ENCODE measurements at regions not wholly inside any gene's neighbourhood (a gene's known extent, or its start where the extent isn't known, plus 50 kb on each side); places are given as distances from the start of the nearest gene placed in this dataset.

DNA sequence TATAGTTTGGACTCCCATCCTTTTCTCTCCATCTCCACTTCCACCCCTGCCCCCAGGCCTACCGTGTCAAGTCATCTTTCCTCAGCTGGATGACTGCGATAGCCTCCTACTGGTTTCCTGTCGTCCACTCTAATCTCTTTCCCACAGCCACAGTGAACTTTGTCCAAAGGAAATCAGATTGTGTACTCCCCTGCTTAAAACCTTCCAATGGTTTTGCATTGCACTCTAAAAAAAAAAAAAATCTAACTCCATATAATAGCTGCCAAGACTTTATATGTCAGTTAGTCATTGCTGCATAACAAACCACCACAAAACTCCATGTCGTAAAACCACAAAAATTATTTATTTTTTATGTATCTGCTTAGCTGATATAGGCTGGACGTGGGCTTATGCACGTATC is 160.2 kb upstream of the CCDC68 start:
- Histone ChIP-seq H3K27me3 (ENCODE audit: insufficient read depth, low read depth, low read length) (no peaks in the 10 kb centered on the region), H3K4me2 (ENCODE audit: low read length) (no peak overlapping the region), H4K20me1 (ENCODE audit: insufficient read depth) (no peaks in the 10 kb centered on the region), H3K9ac (ENCODE audit: low read length) (no peak overlapping the region), H3F3A (ENCODE audit: insufficient read depth, low read length, poor library complexity, severe bottlenecking) (no peaks in the 10 kb centered on the region), H3K9me3 (ENCODE audit: low read length) (no peaks in the 10 kb centered on the region), H3K79me2 (replicated peaks; ENCODE audit: insufficient read depth, low read length) (no peaks in the 10 kb centered on the region), H3K4me3 (ENCODE audit: low read length) (no peak overlapping the region), H2AFZ (ENCODE audit: low read depth, low read length) (no peak overlapping the region), H3K27ac (ENCODE audit: low read length) (no peak overlapping the region), H3K9me2 (ENCODE audit: insufficient read depth, low read length) (no peaks in the 10 kb centered on the region), H3K36me3 (ENCODE audit: insufficient read depth, low read length) (no peaks in the 10 kb centered on the region)
- TF ChIP-seq, protein P1, sequence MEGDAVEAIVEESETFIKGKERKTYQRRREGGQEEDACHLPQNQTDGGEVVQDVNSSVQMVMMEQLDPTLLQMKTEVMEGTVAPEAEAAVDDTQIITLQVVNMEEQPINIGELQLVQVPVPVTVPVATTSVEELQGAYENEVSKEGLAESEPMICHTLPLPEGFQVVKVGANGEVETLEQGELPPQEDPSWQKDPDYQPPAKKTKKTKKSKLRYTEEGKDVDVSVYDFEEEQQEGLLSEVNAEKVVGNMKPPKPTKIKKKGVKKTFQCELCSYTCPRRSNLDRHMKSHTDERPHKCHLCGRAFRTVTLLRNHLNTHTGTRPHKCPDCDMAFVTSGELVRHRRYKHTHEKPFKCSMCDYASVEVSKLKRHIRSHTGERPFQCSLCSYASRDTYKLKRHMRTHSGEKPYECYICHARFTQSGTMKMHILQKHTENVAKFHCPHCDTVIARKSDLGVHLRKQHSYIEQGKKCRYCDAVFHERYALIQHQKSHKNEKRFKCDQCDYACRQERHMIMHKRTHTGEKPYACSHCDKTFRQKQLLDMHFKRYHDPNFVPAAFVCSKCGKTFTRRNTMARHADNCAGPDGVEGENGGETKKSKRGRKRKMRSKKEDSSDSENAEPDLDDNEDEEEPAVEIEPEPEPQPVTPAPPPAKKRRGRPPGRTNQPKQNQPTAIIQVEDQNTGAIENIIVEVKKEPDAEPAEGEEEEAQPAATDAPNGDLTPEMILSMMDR (IDR thresholded peaks at IDR 0.05; ENCODE audit: poor library complexity, severe bottlenecking): no peak
- TF ChIP-seq RAD21 (conservative IDR thresholded peaks at IDR 0.05) (no peak), MXI1 (conservative IDR thresholded peaks at IDR 0.05; ENCODE audit: poor library complexity, severe bottlenecking) (no peak), EZH2 (IDR thresholded peaks at IDR 0.05; ENCODE audit: borderline replicate concordance, insufficient read depth, low read length, poor library complexity, severe bottlenecking) (no peak), TAF1 (IDR thresholded peaks at IDR 0.05; ENCODE audit: low read depth) (no peak), EP300 (conservative IDR thresholded peaks at IDR 0.05; ENCODE audit: poor library complexity, severe bottlenecking) (no peak), POLR2AphosphoS5 (IDR thresholded peaks at IDR 0.05) (no peak), SMC3 (conservative IDR thresholded peaks at IDR 0.05; ENCODE audit: poor library complexity) (no peak)
- TF ChIP-seq, protein P2, sequence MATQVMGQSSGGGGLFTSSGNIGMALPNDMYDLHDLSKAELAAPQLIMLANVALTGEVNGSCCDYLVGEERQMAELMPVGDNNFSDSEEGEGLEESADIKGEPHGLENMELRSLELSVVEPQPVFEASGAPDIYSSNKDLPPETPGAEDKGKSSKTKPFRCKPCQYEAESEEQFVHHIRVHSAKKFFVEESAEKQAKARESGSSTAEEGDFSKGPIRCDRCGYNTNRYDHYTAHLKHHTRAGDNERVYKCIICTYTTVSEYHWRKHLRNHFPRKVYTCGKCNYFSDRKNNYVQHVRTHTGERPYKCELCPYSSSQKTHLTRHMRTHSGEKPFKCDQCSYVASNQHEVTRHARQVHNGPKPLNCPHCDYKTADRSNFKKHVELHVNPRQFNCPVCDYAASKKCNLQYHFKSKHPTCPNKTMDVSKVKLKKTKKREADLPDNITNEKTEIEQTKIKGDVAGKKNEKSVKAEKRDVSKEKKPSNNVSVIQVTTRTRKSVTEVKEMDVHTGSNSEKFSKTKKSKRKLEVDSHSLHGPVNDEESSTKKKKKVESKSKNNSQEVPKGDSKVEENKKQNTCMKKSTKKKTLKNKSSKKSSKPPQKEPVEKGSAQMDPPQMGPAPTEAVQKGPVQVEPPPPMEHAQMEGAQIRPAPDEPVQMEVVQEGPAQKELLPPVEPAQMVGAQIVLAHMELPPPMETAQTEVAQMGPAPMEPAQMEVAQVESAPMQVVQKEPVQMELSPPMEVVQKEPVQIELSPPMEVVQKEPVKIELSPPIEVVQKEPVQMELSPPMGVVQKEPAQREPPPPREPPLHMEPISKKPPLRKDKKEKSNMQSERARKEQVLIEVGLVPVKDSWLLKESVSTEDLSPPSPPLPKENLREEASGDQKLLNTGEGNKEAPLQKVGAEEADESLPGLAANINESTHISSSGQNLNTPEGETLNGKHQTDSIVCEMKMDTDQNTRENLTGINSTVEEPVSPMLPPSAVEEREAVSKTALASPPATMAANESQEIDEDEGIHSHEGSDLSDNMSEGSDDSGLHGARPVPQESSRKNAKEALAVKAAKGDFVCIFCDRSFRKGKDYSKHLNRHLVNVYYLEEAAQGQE (IDR thresholded peaks at IDR 0.05; ENCODE audit: borderline replicate concordance): no peak

DNA sequence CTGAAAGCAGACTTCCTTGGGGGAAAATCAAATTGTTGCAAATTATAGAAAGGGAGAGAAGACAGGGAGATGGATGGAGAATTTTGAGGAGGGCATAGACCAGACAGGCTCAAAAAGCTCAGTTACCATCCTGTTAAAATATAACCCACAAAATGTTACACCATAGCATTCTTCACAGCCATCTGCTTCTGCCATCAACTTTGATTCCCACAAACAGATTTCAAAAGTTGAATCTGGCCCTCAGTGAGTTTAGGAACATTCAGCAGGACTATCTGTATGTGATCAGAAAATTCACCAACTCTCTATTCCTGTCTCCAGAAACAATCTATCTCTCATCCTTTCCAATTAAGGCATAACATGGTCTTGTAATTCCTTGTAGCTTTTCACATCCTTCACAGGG is 159.8 kb upstream of the CCDC68 start:
- H3K9me3 ChIP-seq (ENCODE audit: low read length): no peaks in the 10 kb centered on the region
- no peaks in the 10 kb centered on the region for H3K27me3 ChIP-seq (ENCODE audit: insufficient read depth, low read depth, low read length)
- H3F3A ChIP-seq (ENCODE audit: insufficient read depth, low read length, poor library complexity, severe bottlenecking): no peaks in the 10 kb centered on the region
- no peak overlapping the region for H3K4me3 ChIP-seq (ENCODE audit: low read length)
- H3K27ac ChIP-seq (ENCODE audit: low read length): no peak overlapping the region
- no peaks in the 10 kb centered on the region for H3K36me3 ChIP-seq (ENCODE audit: insufficient read depth, low read length)
- no peaks in the 10 kb centered on the region for H4K20me1 ChIP-seq (ENCODE audit: insufficient read depth)
- H3K79me2 ChIP-seq (replicated peaks; ENCODE audit: insufficient read depth, low read length): no peaks in the 10 kb centered on the region
- TF ChIP-seq, protein P1 (IDR thresholded peaks at IDR 0.05; ENCODE audit: poor library complexity, severe bottlenecking): no peak
- TF ChIP-seq EZH2 (IDR thresholded peaks at IDR 0.05; ENCODE audit: borderline replicate concordance, insufficient read depth, low read length, poor library complexity, severe bottlenecking) (no peak), POLR2AphosphoS5 (IDR thresholded peaks at IDR 0.05) (no peak), EP300 (conservative IDR thresholded peaks at IDR 0.05; ENCODE audit: poor library complexity, severe bottlenecking) (no peak), MXI1 (conservative IDR thresholded peaks at IDR 0.05; ENCODE audit: poor library complexity, severe bottlenecking) (no peak)
- no peaks in the 10 kb centered on the region for H3K9me2 ChIP-seq (ENCODE audit: insufficient read depth, low read length)
- H2AFZ ChIP-seq (ENCODE audit: low read depth, low read length): no peak overlapping the region
- H3K9ac ChIP-seq (ENCODE audit: low read length): no peak overlapping the region
- no peak overlapping the region for H3K4me2 ChIP-seq (ENCODE audit: low read length)
